ENCODE measurements at regions not wholly inside any gene's neighbourhood (a gene's known extent, or its start where the extent isn't known, plus 50 kb on each side); places are given as distances from the start of the nearest gene placed in this dataset.

GRCh38 chr14:48853159-48853558 is 733.0 kb downstream of the RPS29 start:
- CTCF ChIA-PET = no interaction called here

GRCh38 chr14:48849741-48850322 is 736.3 kb downstream of the RPS29 start:
- Histone ChIP-seq H3K27me3 (ENCODE audit: control insufficient read depth, insufficient read depth, low read length) (no peaks in the 10 kb centered on the region), H3K27ac (ENCODE audit: low read depth, low read length) (no peak overlapping the region), H3K4me3 (ENCODE audit: low read depth, low read length) (no peak overlapping the region), H3K9me3 (ENCODE audit: control insufficient read depth, insufficient read depth, low read length) (peaks cover 4% of the 10 kb centered on the region)
- no peak for DNase-seq (ENCODE audit: low read depth, low spot score)
- TF ChIP-seq CTCF (IDR thresholded peaks at IDR 0.05; ENCODE audit: low read depth, low read length) = no peak
- ChIA-PET CTCF (no interaction called here), POLR2A (no interaction called here)

More at GRCh38 chr14:48853159-48853558, 733.0 kb downstream of the RPS29 start:
- no peaks in the 10 kb centered on the region for H3K27me3 ChIP-seq (ENCODE audit: control insufficient read depth, insufficient read depth, low read length)
- H3K9me3 ChIP-seq (ENCODE audit: control insufficient read depth, insufficient read depth, low read length) = no peaks in the 10 kb centered on the region; the same call in none of the 2 replicates
- H3K27ac ChIP-seq (ENCODE audit: low read depth, low read length) = no peak overlapping the region
- no peak for TF ChIP-seq CTCF (IDR thresholded peaks at IDR 0.05; ENCODE audit: low read depth, low read length)
- DNase-seq (ENCODE audit: low read depth, low spot score) = no peak
- H3K4me3 ChIP-seq (ENCODE audit: low read depth, low read length) = no peak overlapping the region
- POLR2A ChIA-PET = no interaction called here

DNA sequence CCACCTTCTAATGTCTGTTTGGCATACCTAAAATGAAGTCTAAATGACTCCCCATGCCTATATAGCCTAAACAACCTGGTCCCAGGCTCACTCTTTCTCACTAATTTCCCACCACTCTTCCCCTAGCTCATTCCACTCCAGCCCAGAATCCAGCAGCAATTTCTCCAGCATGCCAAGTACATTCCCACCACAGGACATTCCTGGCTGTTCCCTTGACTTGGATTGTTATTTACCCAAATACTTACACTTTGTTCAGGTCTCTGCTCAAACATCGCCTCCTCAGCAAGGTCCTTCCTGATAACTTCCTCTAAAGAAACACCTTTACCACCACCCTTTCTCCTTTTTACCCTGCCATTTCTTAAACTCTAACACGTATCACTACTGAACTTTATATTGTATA is 743.4 kb downstream of the RPS29 start:
- DNase-seq (ENCODE audit: low read depth, low spot score) = no peak
- ChIA-PET CTCF (no interaction called here), POLR2A (no interaction called here)
- Histone ChIP-seq H3K4me3 (ENCODE audit: low read depth, low read length) (no peak overlapping the region), H3K9me3 (ENCODE audit: control insufficient read depth, insufficient read depth, low read length) (peaks cover 4% of the 10 kb centered on the region), H3K27me3 (ENCODE audit: control insufficient read depth, insufficient read depth, low read length) (no peaks in the 10 kb centered on the region), H3K27ac (ENCODE audit: low read depth, low read length) (no peak overlapping the region)
- no peak for TF ChIP-seq CTCF (IDR thresholded peaks at IDR 0.05; ENCODE audit: low read depth, low read length)

DNA sequence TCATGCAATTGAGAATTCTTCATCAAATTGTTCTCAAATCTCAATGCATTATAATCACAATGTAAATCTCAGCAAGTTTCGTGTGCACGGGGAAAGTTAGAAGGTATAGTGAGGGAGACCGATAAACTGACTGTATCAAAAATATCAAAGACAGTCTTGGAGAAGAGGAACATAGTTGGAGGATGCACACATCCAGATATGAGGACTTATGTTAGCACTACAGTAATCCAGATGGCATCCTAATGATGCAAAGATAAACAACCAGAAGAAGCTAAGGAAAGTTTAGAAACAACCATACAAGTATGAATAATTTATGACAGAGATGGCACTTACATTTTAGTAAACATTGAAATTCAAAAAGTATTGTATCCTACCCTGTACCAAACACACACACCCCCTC is 760.1 kb downstream of the RPS29 start:
- H3K27me3 ChIP-seq (ENCODE audit: control insufficient read depth, insufficient read depth, low read length) = no peaks in the 10 kb centered on the region
- no peak overlapping the region for H3K27ac ChIP-seq (ENCODE audit: low read depth, low read length)
- DNase-seq (ENCODE audit: low read depth, low spot score) = no peak
- POLR2A ChIA-PET = no interaction called here
- no peaks in the 10 kb centered on the region; the same call in 1 of the 2 replicates for H3K9me3 ChIP-seq (ENCODE audit: control insufficient read depth, insufficient read depth, low read length)
- H3K4me3 ChIP-seq (ENCODE audit: low read depth, low read length) = no peak overlapping the region
- no peak for TF ChIP-seq CTCF (IDR thresholded peaks at IDR 0.05; ENCODE audit: low read depth, low read length)
- CTCF ChIA-PET = no interaction called here

- POLR2A ChIA-PET = no interaction called here
Observed at GRCh38 chr14:48814562-48814961, 771.6 kb downstream of the RPS29 start.

More at GRCh38 chr14:48814562-48814961, 771.6 kb downstream of the RPS29 start:
- peaks cover 2% of the 10 kb centered on the region; the same call in 1 of the 2 replicates for H3K9me3 ChIP-seq (ENCODE audit: control insufficient read depth, insufficient read depth, low read length)
- no peak overlapping the region for H3K27ac ChIP-seq (ENCODE audit: low read depth, low read length)
- CTCF ChIA-PET = no interaction called here
- DNase-seq (ENCODE audit: low read depth, low spot score) = no peak
- H3K4me3 ChIP-seq (ENCODE audit: low read depth, low read length) = no peak overlapping the region
- TF ChIP-seq CTCF (IDR thresholded peaks at IDR 0.05; ENCODE audit: low read depth, low read length) = no peak
- H3K27me3 ChIP-seq (ENCODE audit: control insufficient read depth, insufficient read depth, low read length) = no peaks in the 10 kb centered on the region

Data from AG04450 (cell line).